Osteoblast (primary cell): ENCODE measurements at regions not wholly inside any gene's neighbourhood (a gene's known extent, or its start where the extent isn't known, plus 50 kb on each side); places are given as distances from the start of the nearest gene placed in this dataset.

Experiments
- DNase-seq: peaks from one replicate; pipeline ENCODE4 v3.0.0; 2011; ENCODE audit warnings: low spot score, mixed read lengths; ENCODE audit not compliant: insufficient read length; ENCODE audit errors: missing footprints
- H2AFZ ChIP-seq: 2 replicates; pipeline ENCODE4 v1.6.0; 2011; ENCODE audit warnings: mild to moderate bottlenecking, low read length
- H3K27ac ChIP-seq: 2 replicates; pipeline ENCODE4 v1.5.1; 2011; ENCODE audit warnings: mild to moderate bottlenecking, low read depth, low read length, moderate library complexity
- H3K27me3 ChIP-seq: 2 replicates; pipeline ENCODE4 v1.6.0; 2012; ENCODE audit warnings: mild to moderate bottlenecking, control low read depth, inconsistent platforms, low read length, moderate library complexity; ENCODE audit not compliant: insufficient read depth
- H3K36me3 ChIP-seq: 2 replicates; pipeline ENCODE4 v1.5.1; 2011; ENCODE audit warnings: mild to moderate bottlenecking, low read length, control low read depth, moderate library complexity; ENCODE audit not compliant: insufficient read depth
- H3K4me1 ChIP-seq: 2 replicates; pipeline ENCODE4 v1.5.1; 2011; ENCODE audit warnings: mild to moderate bottlenecking, low read length, control low read depth, moderate library complexity; ENCODE audit not compliant: insufficient read depth
- H3K4me2 ChIP-seq: 2 replicates; pipeline ENCODE4 v1.6.0; 2011; ENCODE audit warnings: mild to moderate bottlenecking, low read length; ENCODE audit not compliant: insufficient read depth
- H3K4me3 ChIP-seq: fragments of 200-600 bp; sonication (generic); 3 replicates; pipeline ENCODE4 v1.5.1; 2012; ENCODE audit warnings: mild to moderate bottlenecking, low read length, inconsistent platforms; ENCODE audit not compliant: insufficient read depth
- H3K79me2 ChIP-seq: 2 replicates; pipeline ENCODE4 v1.6.0; 2012; ENCODE audit warnings: mild to moderate bottlenecking, low read length, control low read depth, inconsistent platforms; ENCODE audit not compliant: insufficient read depth
- H3K9me3 ChIP-seq: 2 replicates; pipeline ENCODE4 v1.5.1; 2011; ENCODE audit warnings: low read depth, low read length, control low read depth
- H4K20me1 ChIP-seq: 2 replicates; pipeline ENCODE4 v1.6.0; 2012; ENCODE audit warnings: mild to moderate bottlenecking, low read length, control low read depth; ENCODE audit not compliant: insufficient read depth
- TF ChIP-seq, protein P1 (sequence below): IDR thresholded peaks from 2 replicates; pipeline ENCODE4 v1.5.1; 2011; ENCODE audit warnings: mild to moderate bottlenecking, low read depth, low read length, moderate library complexity; ENCODE audit errors: extremely low read depth

DNA sequence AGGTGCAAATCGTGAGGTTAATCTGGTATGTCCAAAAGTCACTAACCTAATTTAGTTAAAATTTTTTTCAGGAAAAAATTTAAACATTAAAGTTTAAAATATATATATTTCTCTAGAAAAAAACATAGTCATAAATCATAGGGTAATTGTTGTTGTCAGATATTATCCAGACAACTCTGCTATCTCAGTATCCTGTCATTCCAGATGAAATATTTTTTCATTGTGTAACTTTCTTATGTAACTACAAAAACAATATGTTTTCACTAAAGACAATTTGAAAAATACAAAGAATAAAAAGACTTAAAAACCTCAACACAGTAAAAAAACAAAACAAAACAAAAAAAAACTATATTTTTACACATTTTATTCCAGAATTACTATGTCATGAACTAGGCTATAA, 57.6 kb downstream of the TENT5A start:
- Histone ChIP-seq H3K27me3 (no peaks in the 10 kb centered on the region), H2AFZ (no peak overlapping the region), H3K4me3 (no peak overlapping the region), H3K4me1 (peaks cover 7% of the 10 kb centered on the region), H3K36me3 (no peaks in the 10 kb centered on the region), H3K4me2 (no peak overlapping the region), H3K27ac (no peak overlapping the region), H3K79me2 (no peaks in the 10 kb centered on the region), H4K20me1 (no peaks in the 10 kb centered on the region), H3K9me3 (no peaks in the 10 kb centered on the region)
- TF ChIP-seq, protein P1, sequence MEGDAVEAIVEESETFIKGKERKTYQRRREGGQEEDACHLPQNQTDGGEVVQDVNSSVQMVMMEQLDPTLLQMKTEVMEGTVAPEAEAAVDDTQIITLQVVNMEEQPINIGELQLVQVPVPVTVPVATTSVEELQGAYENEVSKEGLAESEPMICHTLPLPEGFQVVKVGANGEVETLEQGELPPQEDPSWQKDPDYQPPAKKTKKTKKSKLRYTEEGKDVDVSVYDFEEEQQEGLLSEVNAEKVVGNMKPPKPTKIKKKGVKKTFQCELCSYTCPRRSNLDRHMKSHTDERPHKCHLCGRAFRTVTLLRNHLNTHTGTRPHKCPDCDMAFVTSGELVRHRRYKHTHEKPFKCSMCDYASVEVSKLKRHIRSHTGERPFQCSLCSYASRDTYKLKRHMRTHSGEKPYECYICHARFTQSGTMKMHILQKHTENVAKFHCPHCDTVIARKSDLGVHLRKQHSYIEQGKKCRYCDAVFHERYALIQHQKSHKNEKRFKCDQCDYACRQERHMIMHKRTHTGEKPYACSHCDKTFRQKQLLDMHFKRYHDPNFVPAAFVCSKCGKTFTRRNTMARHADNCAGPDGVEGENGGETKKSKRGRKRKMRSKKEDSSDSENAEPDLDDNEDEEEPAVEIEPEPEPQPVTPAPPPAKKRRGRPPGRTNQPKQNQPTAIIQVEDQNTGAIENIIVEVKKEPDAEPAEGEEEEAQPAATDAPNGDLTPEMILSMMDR, result no peak
- DNase-seq, result no peak

DNA sequence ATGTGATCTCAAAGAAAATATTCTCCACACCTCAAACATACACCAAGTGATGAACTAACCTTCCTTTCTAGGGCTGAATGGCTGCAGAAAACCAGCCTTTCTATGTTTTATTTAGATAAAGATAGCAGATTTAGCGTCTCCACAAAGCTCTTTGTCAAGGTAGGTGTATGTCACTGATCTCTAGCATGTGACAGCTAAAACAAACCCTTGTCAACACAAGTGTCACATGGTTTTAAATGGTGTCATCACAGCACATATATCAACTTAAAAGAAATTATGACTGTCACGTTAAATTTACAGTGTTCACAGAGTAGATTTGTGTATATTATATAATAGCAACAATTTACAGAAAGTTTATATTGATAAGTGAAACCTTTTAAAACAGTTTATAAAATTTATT, 58.3 kb downstream of the TENT5A start:
- H3K4me2 ChIP-seq, result no peak overlapping the region
- TF ChIP-seq, protein P1, result no peak
- H3K36me3 ChIP-seq, result no peaks in the 10 kb centered on the region
- H2AFZ ChIP-seq, result no peak overlapping the region
- no peaks in the 10 kb centered on the region for H3K9me3 ChIP-seq
- no peaks in the 10 kb centered on the region for H3K79me2 ChIP-seq
- no peak for DNase-seq
- peaks cover 7% of the 10 kb centered on the region for H3K4me1 ChIP-seq
- no peak overlapping the region for H3K4me3 ChIP-seq
- H4K20me1 ChIP-seq, result no peaks in the 10 kb centered on the region
- no peaks in the 10 kb centered on the region for H3K27me3 ChIP-seq
- H3K27ac ChIP-seq, result no peak overlapping the region

DNA sequence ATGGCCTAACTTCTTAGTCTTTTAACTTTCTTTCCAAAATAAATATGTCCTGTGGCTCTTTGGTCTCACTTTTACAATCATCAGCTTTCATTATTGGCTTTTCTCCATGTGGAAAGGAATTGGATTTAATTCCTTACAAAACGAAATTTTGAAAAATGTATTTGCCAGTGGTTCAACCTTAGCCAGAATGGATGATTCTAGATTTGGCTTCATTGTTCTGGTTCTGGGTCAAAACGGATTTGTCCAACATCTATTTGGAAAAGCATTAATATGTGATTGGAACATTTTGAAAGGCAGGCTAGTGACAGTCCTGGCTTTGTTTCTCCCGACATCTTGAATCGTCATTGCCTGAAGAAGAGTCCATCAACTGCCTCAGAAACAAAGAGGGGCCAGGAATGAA, 59.2 kb downstream of the TENT5A start:
- H3K4me3 ChIP-seq, result no peak overlapping the region
- H3K9me3 ChIP-seq, result no peaks in the 10 kb centered on the region
- no peak overlapping the region for H3K4me2 ChIP-seq
- TF ChIP-seq, protein P1, result no peak
- H3K4me1 ChIP-seq, result peaks cover 7% of the 10 kb centered on the region
- no peaks in the 10 kb centered on the region for H3K27me3 ChIP-seq
- no peaks in the 10 kb centered on the region for H3K79me2 ChIP-seq
- no peak overlapping the region for H3K27ac ChIP-seq
- no peaks in the 10 kb centered on the region for H4K20me1 ChIP-seq
- no peaks in the 10 kb centered on the region for H3K36me3 ChIP-seq
- H2AFZ ChIP-seq, result no peak overlapping the region
- no peak for DNase-seq

DNA sequence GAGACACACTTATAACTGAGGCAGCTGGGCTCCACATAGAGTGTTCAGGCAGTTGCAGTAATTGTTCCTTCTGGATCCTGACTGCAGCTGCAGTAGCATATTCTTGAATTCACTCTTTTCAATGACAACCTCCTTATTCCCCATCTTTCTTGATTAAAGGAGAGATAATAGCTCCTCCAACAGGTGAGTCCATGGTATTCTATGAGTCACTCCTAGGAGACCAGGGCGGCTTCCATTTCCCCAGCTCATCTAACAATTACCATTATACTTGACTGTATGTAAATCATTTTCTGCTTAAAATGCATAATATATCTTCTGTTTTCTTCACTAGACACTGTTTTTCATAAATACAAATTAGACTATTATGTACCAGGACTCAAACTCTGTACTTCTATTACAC, 62.4 kb downstream of the TENT5A start:
- Histone ChIP-seq H3K36me3 (no peaks in the 10 kb centered on the region), H3K4me2 (no peak overlapping the region), H3K9me3 (no peaks in the 10 kb centered on the region), H3K4me1 (no peaks in the 10 kb centered on the region), H3K79me2 (no peaks in the 10 kb centered on the region), H3K4me3 (no peak overlapping the region), H3K27me3 (no peaks in the 10 kb centered on the region), H3K27ac (no peak overlapping the region), H4K20me1 (no peaks in the 10 kb centered on the region), H2AFZ (no peak overlapping the region)
- DNase-seq, result no peak
- TF ChIP-seq, protein P1, result no peak
